ENCODE measurements at regions not wholly inside any gene's neighbourhood (a gene's known extent, or its start where the extent isn't known, plus 50 kb on each side); places are given as distances from the start of the nearest gene placed in this dataset.

DNA sequence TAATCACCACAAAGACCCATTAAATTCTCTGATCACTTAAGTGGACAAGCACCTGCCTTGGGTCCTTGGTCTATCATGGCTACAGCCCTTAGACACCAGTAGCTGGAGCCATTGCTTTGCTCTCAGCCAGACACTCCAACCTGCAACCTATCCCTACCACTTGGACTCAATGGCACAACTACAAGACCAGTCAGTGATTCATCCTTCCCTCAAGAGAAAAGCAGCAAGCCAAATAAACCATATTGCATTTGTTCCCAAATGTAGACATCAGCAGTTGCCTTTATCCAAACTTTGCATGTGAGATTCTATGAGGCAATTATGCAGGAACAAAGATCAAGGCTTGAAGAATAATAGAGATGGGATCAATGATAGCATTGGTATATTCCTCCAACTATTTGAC lies 263.4 kb downstream of the HHIPL2 start:
- no peak for DNase-seq

GRCh38 chr1:222283147-222283768 lies 264.6 kb downstream of the HHIPL2 start:
- no peak for DNase-seq

DNA sequence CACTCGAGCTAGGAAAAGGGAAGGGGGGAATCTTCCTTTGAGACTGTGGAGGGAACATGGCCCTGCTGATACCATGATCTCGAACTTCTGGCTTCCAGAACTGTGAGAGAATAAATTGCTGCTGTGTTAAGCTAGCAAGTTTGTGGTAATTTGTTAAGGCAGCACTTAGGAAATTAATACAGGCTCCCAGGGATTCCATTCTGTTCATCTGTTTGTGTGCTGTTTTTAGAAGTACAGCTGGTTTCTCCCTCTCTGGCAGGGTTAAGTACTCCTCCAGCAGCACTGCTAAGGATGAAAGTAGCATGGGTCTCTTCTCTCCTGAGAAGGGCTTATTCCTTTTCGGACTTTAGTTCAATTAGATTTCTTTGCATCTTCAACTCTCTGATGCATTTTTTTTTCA lies 268.3 kb downstream of the HHIPL2 start:
- no peak for DNase-seq

- no peak for DNase-seq
Measured at GRCh38 chr1:222278501-222278900, 269.4 kb downstream of the HHIPL2 start.

- DNase-seq = no peak
Measured at GRCh38 chr1:222275729-222276465, 272.0 kb downstream of the HHIPL2 start.

DNA sequence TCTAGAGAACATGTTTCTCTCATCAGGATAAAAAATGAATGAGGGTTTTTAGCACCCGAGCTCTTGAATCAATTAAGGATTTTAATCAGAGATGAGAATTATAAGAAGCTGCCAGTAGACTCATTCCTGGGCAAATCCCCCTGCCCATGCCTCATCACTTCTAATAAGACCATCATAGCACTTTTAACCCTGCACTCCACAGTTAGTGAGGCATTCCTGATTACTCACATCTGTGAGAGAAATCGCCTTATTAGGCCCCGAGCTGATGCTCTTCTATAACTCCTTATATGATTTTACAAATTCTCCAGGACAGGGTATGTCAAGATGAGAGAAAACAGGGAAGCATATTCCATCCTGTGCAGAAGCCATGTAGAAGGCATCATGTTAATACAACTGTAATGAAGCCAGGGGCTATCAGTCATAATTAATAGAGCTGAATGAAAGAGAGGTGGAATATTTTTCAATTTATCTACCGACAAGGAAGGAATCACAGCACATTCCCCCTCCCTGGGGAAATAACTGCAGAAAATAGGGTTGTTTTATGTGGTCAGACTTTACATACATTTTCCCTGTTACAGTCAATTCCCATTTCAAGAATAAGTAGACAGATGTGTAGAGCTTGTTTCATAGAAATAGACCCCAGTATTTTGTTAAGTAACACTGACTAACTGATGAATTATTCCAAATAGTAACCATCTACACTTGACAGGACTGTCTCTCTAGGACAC lies 272.7 kb downstream of the HHIPL2 start:
- no peak for DNase-seq

- no peak for DNase-seq
Measured at GRCh38 chr1:222266223-222267196, 281.4 kb downstream of the HHIPL2 start.

- DNase-seq = no peak
Measured at GRCh38 chr1:222263791-222264190, 284.1 kb downstream of the HHIPL2 start.

DNA sequence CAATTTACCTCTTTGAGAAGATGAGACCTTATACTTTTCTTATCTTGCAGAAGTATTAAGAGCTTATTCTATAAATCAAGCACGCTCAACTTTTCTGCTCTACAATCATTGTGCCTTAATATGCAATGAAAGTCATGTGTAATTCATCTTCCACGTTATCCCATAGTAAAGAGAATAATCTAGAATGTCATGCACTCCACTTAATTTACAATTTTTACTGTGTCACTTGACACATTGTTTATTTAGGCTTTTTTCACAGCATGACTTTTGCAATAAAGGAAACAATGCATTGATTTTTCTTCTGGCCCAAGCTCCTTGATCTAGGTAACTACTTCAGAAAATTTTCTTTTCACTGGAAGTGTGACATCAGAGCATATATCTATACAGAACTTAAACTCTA lies 290.9 kb downstream of the HHIPL2 start:
- no peak for DNase-seq

DNA sequence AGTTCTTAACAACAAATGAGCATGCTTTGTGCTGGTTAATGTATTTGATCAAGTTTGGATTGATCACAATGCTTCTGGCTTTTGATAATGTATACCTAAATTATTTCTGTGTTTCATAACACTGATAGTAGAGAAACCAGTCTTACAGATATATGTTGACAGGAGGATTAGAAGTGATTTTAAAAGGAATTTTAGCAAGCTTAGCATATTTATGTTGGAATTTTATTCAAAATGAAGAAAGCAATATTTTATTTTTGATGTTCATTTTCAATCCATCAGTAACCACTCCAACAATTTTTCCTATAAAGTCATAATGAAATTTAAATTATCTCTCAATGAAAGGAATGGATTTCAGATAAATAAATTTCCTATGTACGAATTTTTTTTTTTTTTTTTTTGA lies 291.8 kb downstream of the HHIPL2 start:
- DNase-seq = no peak

- DNase-seq = no peak
Measured at GRCh38 chr1:222252788-222253187, 295.1 kb downstream of the HHIPL2 start.

DNA sequence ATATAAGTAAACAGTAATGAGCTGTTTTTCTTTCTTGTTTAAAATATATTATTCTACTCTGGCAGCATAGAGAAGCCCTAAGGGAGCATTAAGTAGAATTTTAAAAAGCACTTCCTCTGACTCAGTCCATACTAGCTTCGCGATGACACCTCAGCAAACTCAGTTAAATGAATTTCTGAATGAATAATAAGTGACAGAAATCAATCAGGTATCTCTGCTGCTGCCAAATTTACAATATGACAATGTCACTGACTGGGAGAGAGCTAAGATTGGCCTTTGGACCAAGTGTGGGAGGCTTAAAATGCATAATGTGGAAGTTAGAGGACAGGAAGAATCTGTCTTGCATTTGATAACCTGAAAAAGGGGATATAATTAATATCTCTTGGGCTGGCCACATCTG lies 296.1 kb downstream of the HHIPL2 start:
- DNase-seq = no peak

GRCh38 chr1:222250376-222250775 lies 297.5 kb downstream of the HHIPL2 start:
- no peak for DNase-seq

DNA sequence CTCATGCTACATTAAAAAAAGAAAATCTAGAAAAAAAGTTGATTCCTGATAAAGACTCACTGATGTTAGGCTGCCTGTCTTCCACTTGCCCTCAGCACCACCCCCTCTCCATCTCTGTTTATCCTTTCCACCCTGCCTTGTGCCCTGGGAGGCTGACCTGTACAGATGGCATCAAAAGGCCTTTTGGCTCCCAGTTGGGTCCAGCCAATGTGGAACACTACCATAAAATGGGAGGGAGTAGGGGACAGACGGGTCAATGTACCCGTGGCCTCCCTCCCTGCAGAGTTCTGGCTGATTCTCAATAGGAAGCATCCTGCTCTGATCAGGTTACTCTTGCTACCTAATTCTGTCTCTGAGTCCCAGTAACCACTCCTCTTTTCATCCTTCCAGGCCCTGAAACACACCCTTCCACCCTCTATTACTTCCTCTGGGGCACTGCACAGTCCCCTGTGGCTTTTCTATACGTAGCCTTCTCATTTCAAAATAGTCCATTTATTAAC lies 300.0 kb downstream of the HHIPL2 start:
- no peak for DNase-seq

GRCh38 chr1:222247081-222247480 lies 300.8 kb downstream of the HHIPL2 start:
- DNase-seq = no peak

- DNase-seq = no peak
Measured at GRCh38 chr1:222243902-222244301, 304.0 kb downstream of the HHIPL2 start.

DNA sequence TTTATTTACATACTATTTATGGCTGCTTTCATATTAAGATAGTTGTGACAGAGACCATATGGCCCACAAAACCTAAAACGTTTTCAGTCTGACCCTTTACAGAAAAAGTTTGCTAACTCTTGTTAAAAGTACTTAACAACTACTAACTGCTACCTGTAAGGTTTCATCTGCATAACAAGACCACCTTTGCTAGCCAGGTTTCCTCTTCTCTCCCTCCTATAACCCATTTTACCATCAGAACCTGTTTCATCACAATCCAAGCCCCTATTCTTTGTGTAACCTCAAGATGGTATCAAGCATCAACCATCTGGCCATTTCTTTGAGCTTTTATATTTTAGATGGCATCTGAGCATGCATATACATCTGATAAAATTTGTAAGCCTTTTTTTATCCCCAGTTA lies 305.4 kb downstream of the HHIPL2 start:
- no peak for DNase-seq

GRCh38 chr1:222241410-222241809 lies 306.5 kb downstream of the HHIPL2 start:
- no peak for DNase-seq

GRCh38 chr1:222240536-222241181 lies 307.2 kb downstream of the HHIPL2 start:
- DNase-seq = no peak

GRCh38 chr1:222239130-222239529 lies 308.8 kb downstream of the HHIPL2 start:
- DNase-seq = no peak

GRCh38 chr1:222234351-222234750 lies 313.6 kb downstream of the HHIPL2 start:
- DNase-seq = no peak

Measured in activated CD4-positive, CD25-positive, alpha-beta regulatory T cell treated with anti-CD3 and anti-CD28 coated beads, Interleukin-2, amount 50 U/mL, for 72 hours (primary cell).